ENCODE measurements at regions not wholly inside any gene's neighbourhood (a gene's known extent, or its start where the extent isn't known, plus 50 kb on each side); places are given as distances from the start of the nearest gene placed in this dataset.

DNA sequence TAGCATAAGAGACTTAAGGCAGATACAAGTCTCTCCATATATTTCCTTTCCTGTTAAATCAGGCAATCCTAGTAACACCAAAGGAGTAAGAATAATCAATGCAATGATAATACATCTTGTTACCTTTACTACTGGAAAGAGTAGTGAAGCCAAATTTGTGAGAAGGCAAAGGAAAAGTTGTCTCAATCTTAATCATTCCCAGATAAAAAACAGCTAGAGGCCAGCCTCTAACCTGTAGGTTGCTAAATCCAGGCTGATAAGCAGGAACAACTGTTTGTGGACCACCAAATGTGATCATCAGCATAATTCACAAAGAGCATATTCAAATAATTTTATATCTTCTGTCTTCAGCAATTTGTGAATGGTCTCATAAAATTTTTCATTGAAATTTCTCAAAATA, 189.2 kb upstream of the ADGRB3 start:
- TF ChIP-seq, protein P1, sequence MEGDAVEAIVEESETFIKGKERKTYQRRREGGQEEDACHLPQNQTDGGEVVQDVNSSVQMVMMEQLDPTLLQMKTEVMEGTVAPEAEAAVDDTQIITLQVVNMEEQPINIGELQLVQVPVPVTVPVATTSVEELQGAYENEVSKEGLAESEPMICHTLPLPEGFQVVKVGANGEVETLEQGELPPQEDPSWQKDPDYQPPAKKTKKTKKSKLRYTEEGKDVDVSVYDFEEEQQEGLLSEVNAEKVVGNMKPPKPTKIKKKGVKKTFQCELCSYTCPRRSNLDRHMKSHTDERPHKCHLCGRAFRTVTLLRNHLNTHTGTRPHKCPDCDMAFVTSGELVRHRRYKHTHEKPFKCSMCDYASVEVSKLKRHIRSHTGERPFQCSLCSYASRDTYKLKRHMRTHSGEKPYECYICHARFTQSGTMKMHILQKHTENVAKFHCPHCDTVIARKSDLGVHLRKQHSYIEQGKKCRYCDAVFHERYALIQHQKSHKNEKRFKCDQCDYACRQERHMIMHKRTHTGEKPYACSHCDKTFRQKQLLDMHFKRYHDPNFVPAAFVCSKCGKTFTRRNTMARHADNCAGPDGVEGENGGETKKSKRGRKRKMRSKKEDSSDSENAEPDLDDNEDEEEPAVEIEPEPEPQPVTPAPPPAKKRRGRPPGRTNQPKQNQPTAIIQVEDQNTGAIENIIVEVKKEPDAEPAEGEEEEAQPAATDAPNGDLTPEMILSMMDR (conservative IDR thresholded peaks at IDR 0.05), result no peak
- TF ChIP-seq EZH2 (IDR thresholded peaks at IDR 0.05; ENCODE audit: low read depth), result no peak

All from PC-9 (cell line).